ENCODE measurements at regions not wholly inside any gene's neighbourhood (a gene's known extent, or its start where the extent isn't known, plus 50 kb on each side); places are given as distances from the start of the nearest gene placed in this dataset.

DNA sequence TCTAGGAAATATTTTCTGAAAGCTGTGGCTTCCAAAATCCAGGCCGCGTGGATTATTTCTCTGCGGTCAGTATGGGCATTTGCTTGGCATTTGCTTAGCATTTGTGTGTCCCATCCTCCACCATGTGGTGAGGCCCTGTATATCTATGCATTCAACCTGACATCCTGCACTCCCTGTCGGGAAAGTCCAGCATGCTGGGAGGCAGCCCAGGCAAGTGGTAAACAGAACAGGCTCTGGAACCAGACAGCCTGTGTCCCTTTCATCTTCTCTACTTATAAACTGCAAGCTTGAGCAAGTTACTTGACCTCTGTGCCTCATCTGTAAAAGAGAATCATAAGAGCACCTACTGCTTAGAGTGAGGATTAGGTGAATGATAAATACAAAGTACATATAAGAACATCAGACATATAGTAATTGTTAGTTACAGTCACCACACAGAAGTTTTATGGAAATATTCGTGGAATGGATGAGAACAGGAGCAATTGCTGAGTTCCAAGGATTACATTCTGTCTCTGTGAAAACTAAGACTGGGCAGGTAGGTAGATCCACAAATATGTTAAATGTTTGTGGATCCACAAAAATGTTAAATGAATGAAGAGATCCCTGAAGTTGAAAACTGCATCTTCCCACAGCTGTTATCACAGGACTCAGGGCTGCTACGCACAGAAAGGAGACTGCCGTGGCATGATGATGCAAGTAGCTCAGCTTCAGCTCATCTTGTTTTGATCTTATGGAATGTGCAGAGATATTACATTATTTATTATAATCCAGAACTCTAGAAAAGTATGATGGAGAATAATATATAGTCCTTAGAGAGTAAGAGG lies 317.0 kb upstream of the MMADHC start:
- TF ChIP-seq POLR2A (IDR thresholded peaks at IDR 0.05) = no peak
- TF ChIP-seq, protein P1, sequence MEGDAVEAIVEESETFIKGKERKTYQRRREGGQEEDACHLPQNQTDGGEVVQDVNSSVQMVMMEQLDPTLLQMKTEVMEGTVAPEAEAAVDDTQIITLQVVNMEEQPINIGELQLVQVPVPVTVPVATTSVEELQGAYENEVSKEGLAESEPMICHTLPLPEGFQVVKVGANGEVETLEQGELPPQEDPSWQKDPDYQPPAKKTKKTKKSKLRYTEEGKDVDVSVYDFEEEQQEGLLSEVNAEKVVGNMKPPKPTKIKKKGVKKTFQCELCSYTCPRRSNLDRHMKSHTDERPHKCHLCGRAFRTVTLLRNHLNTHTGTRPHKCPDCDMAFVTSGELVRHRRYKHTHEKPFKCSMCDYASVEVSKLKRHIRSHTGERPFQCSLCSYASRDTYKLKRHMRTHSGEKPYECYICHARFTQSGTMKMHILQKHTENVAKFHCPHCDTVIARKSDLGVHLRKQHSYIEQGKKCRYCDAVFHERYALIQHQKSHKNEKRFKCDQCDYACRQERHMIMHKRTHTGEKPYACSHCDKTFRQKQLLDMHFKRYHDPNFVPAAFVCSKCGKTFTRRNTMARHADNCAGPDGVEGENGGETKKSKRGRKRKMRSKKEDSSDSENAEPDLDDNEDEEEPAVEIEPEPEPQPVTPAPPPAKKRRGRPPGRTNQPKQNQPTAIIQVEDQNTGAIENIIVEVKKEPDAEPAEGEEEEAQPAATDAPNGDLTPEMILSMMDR (IDR thresholded peaks at IDR 0.05) = no peak
- H3K4me1 ChIP-seq = no peaks in the 10 kb centered on the region
- H3K9me3 ChIP-seq = no peaks in the 10 kb centered on the region
- ATAC-seq (no peak), DNase-seq (no peak)
- H3K4me3 ChIP-seq = no peak overlapping the region
- H3K27ac ChIP-seq = no peak overlapping the region
- H3K36me3 ChIP-seq (replicated peaks in 1 of 2; ENCODE audit: insufficient read depth in 1 of 2, low read depth in 2 of 2) = no peaks in the 10 kb centered on the region
- intact Hi-C loops (cut with DNase I) = no loop called here
- 72 to 79% methylated on average over 7 of the region's 7 CpGs for WGBS, 2 donors
- no peaks in the 10 kb centered on the region for H3K27me3 ChIP-seq

DNA sequence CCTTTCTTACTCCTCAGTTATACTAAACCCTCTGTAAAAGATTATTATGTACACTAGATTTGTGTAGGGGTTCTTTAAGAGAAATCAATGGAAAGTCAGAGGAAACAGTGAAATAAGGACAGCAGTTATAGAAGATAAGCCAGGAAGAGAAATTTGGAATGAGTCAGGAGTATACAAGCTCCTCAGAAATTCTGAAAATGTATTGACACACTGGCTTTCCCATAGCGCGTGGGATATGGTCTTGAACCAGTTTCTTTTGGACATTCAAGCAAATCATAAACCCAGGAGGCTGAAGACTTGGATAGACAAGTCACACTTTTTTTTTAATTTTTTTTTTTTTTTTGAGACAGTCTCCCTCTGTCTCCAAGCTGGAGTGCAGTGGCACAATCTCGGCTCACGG lies 316.1 kb upstream of the MMADHC start:
- ATAC-seq (no peak), DNase-seq (no peak)
- Histone ChIP-seq H3K9me3 (no peaks in the 10 kb centered on the region), H3K36me3 (replicated peaks in 1 of 2; ENCODE audit: insufficient read depth in 1 of 2, low read depth in 2 of 2) (no peaks in the 10 kb centered on the region), H3K27me3 (no peaks in the 10 kb centered on the region), H3K27ac (no peak overlapping the region), H3K4me1 (no peaks in the 10 kb centered on the region), H3K4me3 (no peak overlapping the region)
- TF ChIP-seq, protein P1 (IDR thresholded peaks at IDR 0.05) = no peak
- 92 to 98% methylated on average over 4 of the region's 4 CpGs for WGBS, 2 donors
- intact Hi-C loops (cut with DNase I) = no loop called here

DNA sequence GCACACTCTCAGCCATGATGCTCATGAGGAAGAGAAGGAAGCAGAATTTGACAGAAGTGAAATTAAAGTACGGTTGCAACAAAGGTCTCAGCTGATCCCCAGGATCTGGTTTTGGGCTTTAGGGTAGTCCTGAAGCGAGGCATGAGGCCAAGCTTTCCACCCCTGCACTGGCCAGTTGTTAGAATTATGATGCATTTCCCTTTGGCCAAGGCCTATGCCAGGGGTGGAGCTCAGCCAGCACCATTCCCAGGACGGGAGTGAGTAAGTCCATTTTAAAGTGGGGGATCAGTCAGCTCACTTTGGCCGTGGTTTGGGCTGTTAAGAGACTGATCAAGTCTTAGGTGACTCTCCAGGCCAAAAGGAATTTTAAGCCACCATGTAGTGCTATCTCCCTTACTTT lies 314.5 kb upstream of the MMADHC start:
- Histone ChIP-seq H3K4me3 (no peak overlapping the region), H3K36me3 (replicated peaks in 1 of 2; ENCODE audit: insufficient read depth in 1 of 2, low read depth in 2 of 2) (no peaks in the 10 kb centered on the region), H3K9me3 (no peaks in the 10 kb centered on the region), H3K4me1 (no peaks in the 10 kb centered on the region), H3K27me3 (no peaks in the 10 kb centered on the region), H3K27ac (no peak overlapping the region)
- intact Hi-C loops (cut with DNase I) = no loop called here
- TF ChIP-seq POLR2A (IDR thresholded peaks at IDR 0.05) = no peak
- TF ChIP-seq, protein P1 (IDR thresholded peaks at IDR 0.05) = no peak
- 84 to 87% methylated on average over 4 of the region's 4 CpGs for WGBS, 2 donors
- DNase-seq (no peak), ATAC-seq (no peak)

DNA sequence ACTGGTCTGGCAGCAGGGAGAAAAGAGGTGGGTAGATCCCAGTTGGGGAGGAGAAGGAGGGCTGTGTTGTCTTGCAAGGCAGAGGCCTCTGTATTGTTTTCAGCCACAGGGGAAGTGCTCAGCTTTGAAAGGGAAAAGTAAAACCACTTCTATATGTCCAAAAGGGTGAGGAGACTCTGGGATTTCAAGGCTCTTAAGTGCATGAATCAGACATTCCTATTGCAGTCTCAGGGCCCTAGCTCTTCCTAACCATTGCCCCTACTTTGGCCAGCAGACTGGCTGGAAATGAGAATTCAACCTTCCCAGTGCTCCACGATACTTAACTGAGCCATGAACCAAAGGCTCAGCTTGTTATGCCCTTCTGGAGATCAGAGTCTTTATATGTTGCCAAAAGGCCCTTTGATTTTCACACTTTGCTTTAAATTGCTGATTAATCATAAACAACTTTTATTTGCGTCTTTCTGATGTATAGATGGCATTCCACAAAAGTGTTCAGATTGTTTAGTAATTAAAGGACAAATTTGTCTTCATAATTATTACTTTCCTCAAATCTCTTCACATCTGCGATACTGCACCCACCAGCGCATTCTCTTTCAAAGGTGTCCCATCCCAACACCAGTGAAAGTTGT lies 313.8 kb upstream of the MMADHC start:
- no peak for DNase-seq
- Histone ChIP-seq H3K9me3 (no peaks in the 10 kb centered on the region), H3K4me1 (no peaks in the 10 kb centered on the region), H3K27ac (no peak overlapping the region), H3K27me3 (no peaks in the 10 kb centered on the region), H3K36me3 (replicated peaks in 1 of 2; ENCODE audit: insufficient read depth in 1 of 2, low read depth in 2 of 2) (no peaks in the 10 kb centered on the region), H3K4me3 (no peak overlapping the region)
- intact Hi-C loops (cut with DNase I) = no loop called here
- TF ChIP-seq POLR2A (IDR thresholded peaks at IDR 0.05) = no peak
- TF ChIP-seq, protein P1 (IDR thresholded peaks at IDR 0.05) = no peak
- WGBS, 2 donors = 92 to 95% methylated on average over 4 of the region's 4 CpGs
- ATAC-seq = no peak
